ELF-1 (cell line): ENCODE measurements at regions not wholly inside any gene's neighbourhood (a gene's known extent, or its start where the extent isn't known, plus 50 kb on each side); places are given as distances from the start of the nearest gene placed in this dataset.
"Not testable (repeated sequence)": the region's sequence is repeated elsewhere in the genome, so short reads cannot be mapped to it uniquely, and the experiment has no call there.

Source experiments
- DNase-seq: peaks from one replicate; pipeline ENCODE4 v3.0.0-alpha.2; 2016; ENCODE audit warnings: low read depth, low spot score

DNA sequence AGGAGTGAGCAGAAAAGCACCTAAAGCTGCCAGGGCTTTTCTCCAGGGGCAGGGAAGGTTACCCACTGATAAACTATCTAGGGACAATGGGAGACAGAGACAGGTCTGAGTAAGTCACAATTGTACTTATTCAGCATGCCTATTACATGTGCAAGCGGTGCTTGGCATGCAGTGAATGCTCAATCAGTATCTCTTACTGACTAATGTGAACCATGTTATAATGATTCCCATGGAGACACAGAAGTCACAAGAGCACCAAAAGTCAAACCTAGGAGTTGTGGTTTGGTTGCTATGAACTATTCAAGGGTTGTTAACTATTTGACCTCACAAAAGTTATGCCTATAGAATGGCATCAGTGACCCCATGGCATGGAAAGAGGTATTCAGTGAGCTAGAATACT is 50.0 kb upstream of the RASGRP1 start:
- DNase-seq = no peak

GRCh38 chr15:38617831-38618230 is 53.2 kb upstream of the RASGRP1 start:
- DNase-seq = no peak

- no peak for DNase-seq
Measured at GRCh38 chr15:38618242-38618955, 53.8 kb upstream of the RASGRP1 start.

DNA sequence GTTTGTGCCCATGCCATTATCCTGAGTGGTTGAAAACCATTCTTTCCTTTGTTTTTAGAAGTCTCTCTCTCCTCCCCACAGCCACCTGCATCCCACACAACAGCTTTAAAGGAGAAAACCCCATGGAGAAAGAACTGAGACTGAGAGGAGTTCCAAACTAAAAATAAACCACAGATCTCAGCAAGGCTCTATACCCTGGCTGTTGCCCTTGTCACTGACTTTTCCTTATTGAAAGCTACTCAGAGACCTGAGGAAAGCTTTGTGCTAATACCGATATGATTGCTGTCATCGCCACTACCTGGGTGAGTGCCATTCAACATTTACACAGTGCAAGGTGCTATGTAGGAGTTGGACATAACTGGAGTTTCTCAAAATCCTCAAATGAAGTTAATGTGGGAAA is 55.5 kb upstream of the RASGRP1 start:
- DNase-seq = no peak

GRCh38 chr15:38620851-38621594 is 56.4 kb upstream of the RASGRP1 start:
- DNase-seq = no peak

- no peak for DNase-seq
Measured at GRCh38 chr15:38622304-38622703, 57.7 kb upstream of the RASGRP1 start.

GRCh38 chr15:38622908-38623307 is 58.3 kb upstream of the RASGRP1 start:
- no peak for DNase-seq

DNA sequence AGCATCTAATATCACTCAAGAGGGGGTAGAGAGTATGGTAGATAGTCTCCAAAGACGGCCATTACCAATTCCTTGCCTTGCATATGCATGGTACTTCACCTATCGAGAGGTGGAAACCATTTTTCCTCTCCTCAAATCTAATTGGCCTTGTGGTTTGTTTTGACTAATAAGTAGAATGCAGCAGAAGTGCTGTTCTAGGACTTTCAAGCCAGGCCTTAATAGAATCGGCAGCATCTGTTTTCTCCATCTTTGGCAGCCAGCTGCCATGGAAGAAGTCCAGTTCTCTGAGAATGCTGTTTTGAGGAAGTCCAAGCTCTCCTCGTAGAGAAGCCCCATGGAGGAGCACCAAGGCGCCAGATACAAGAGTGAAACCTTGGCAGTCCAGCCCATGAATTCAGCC is 59.1 kb upstream of the RASGRP1 start:
- DNase-seq = no peak

GRCh38 chr15:38624244-38625205 is 59.9 kb upstream of the RASGRP1 start:
- DNase-seq = no peak

GRCh38 chr15:38625886-38626285 is 61.3 kb upstream of the RASGRP1 start:
- DNase-seq = no peak

DNA sequence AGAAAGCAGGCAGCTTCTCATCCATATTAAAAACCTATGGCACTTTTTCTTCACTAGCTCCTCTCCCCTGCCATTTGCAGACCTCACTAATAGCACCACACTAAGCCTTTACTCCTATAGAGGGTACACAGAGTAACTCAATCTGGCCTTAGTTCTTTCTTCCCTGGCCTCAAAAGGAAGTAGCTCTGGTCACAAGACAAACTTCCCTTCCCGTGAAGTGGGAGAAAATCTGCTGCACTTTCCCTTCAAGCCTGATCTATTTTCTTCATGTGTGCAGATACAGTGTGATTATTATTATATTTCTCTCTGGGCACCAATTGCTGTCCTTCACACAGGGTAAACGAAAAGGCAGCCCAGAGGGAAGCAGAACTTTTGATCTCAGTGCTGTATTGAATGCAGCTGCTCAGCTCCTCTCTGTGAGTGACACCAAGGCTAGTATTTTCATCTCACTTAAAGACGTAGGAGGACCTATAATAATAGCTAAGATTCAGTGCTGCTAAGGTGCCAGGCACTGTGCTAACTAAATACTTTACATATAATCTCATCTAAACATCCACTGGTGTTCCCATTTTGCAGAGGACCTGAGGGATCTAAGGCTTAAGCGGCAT is 61.9 kb upstream of the RASGRP1 start:
- no peak for DNase-seq

DNA sequence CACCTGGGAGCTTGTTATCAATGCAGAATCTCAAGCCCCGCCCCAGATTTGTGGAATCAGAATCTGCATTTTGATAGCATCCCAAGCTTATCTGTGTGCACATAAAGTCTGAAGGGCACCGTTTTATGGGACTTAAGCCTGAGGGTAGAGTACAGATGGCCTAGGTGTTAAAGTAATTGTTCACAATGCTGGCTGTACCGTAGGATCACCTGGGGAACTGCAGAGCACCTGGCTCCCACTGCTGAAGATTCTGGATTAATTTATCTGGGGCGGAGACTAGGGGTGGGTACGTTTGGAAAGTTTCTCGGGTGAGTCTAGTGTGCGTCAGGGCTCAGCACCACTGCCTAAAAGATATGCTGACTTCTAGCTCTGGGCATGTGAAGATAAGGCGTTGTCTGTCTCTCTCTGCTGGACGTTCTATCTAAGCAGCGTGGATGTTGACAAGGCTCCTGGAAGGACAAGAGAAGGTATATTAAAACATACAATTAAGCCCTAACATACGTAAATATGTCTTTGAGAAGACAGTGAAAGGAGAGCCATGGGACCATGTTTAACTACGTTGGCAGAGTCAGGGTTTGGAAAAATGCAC is 63.2 kb upstream of the RASGRP1 start:
- DNase-seq = no peak

- no peak for DNase-seq
Measured at GRCh38 chr15:38631119-38632075, 66.8 kb upstream of the RASGRP1 start.

DNA sequence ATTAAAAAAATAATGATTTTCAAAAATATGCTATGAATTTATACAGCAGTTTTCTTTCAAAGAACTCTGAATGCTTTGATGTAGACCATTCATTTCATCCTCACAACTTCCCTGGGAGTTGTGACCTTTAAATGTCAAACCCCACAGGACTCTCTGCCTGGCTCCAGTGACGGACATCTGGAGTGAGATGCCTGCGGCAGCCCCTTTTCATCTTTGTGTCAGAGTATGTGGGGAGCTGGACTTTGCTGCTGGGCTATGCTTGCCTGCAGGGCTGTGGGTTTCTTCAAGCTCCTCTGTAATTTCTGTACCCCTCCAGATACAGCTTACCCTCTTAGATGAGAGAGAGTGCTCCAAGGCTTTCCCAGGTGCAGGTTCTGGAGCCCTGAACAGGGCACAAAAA is 70.6 kb upstream of the RASGRP1 start:
- DNase-seq = no peak

GRCh38 chr15:38636597-38636996 is 72.0 kb upstream of the RASGRP1 start:
- DNase-seq = no peak

DNA sequence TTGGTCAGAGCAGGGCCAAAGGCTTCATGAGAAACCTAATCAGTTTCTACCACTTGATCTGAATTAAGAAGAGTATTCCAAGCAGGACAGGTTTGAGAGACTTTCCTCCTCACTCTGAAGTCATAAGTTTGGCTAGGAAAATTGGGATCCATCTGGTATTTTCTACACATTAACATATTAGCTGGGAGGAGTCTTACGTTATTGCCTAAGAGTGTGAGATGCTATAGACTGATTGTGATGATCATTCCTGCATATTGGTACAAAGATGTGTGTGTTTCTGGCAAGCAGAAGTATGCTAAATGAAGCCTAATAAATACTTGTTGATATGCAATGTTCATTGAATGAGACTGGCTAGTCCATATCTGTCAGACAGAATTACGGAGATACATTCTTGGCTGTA is 73.5 kb upstream of the RASGRP1 start:
- no peak for DNase-seq

GRCh38 chr15:38638811-38639210 is 74.2 kb upstream of the RASGRP1 start:
- no peak for DNase-seq

GRCh38 chr15:38642689-38643270 is 78.2 kb upstream of the RASGRP1 start:
- peak; percentile 28 for DNase-seq

DNA sequence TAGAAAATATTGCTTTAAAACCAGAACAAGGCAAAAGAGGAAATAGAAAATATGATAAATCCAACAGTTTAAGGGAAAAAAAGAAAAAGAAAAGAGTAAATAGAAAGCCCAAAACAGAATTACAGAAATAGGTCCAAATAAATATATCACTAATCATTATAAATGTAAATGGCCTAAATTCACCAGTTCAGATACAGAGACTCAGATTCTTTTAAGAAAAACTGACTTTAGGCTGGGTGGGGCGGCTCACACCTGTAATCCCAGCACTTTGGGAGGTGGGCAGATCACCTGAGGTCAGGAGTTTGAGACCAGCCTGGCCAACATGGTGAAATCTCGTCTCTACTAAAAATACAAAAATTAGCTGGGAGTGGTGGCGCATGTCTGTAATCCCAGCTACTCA is 79.7 kb upstream of the RASGRP1 start:
- not testable (repeated sequence) for DNase-seq

- DNase-seq = no peak
Measured at GRCh38 chr15:38646716-38647115, 82.1 kb upstream of the RASGRP1 start.
